GM12873 (cell line): ENCODE measurements at regions not wholly inside any gene's neighbourhood (a gene's known extent, or its start where the extent isn't known, plus 50 kb on each side); places are given as distances from the start of the nearest gene placed in this dataset.
A peak's percentile ranks its signal among the peaks of the same experiment; 100 is the strongest.

Experiments
- CTCF ChIP-seq: IDR thresholded peaks from 2 replicates; pipeline ENCODE4 v1.5.1; 2012; ENCODE audit warnings: low read depth, mild to moderate bottlenecking, moderate library complexity, low read length, control low read depth; ENCODE audit not compliant: insufficient read depth; ENCODE audit errors: missing control alignments

GRCh38 chr20:60266177-60266823, 308.1 kb downstream of the CDH26 start:
- no peak for TF ChIP-seq CTCF

GRCh38 chr20:60268491-60268890, 310.3 kb downstream of the CDH26 start:
- no peak for TF ChIP-seq CTCF

GRCh38 chr20:60269573-60270162, 311.4 kb downstream of the CDH26 start:
- TF ChIP-seq CTCF, result no peak

GRCh38 chr20:60270341-60270740, 312.1 kb downstream of the CDH26 start:
- no peak for TF ChIP-seq CTCF

GRCh38 chr20:60271597-60271996, 313.4 kb downstream of the CDH26 start:
- peak; percentile 22 for TF ChIP-seq CTCF

- TF ChIP-seq CTCF, result no peak
These were observed 314.6 kb downstream of the CDH26 start for GRCh38 chr20:60272790-60273189.

GRCh38 chr20:60274717-60275116, 316.5 kb downstream of the CDH26 start:
- no peak for TF ChIP-seq CTCF

GRCh38 chr20:60281295-60281694, 323.1 kb downstream of the CDH26 start:
- TF ChIP-seq CTCF, result no peak
